Tibial nerve (tissue), 4 donors: ENCODE measurements at regions not wholly inside any gene's neighbourhood (a gene's known extent, or its start where the extent isn't known, plus 50 kb on each side); places are given as distances from the start of the nearest gene placed in this dataset.
"Not testable (repeated sequence)": the region's sequence is repeated elsewhere in the genome, so short reads cannot be mapped to it uniquely, and the experiment has no call there.

Experiments used
- DNase-seq, 2 donors: peaks; one replicate each; pipeline ENCODE4 v3.0.0-alpha.2; 2019; ENCODE audit warnings: low spot score in 2 of 2
- H3K27ac ChIP-seq, 4 donors: fragments of 200-600 bp; sonication (generic) in 3 of 4; one replicate each; pipeline ENCODE4 v1.5.1; 2017 to 2019; ENCODE audit warnings: mild to moderate bottlenecking in 1 of 4
- H3K27me3 ChIP-seq, 2 donors: fragments of 200-600 bp; sonication (generic) in 1 of 2; one replicate each; pipeline versions ENCODE4 v1.5.1 to v1.6.0; 2017 to 2019
- H3K36me3 ChIP-seq, 3 donors: fragments of 200-600 bp; sonication (generic); one replicate each; pipeline ENCODE4 v1.5.1; 2018 to 2019
- H3K4me1 ChIP-seq, 4 donors: fragments of 200-600 bp; sonication (generic) in 3 of 4; one replicate each; pipeline ENCODE4 v1.5.1; 2017 to 2019
- H3K4me3 ChIP-seq, 4 donors: fragments of 200-600 bp; sonication (generic) in 3 of 4; one replicate each; pipeline ENCODE4 v1.5.1; 2017 to 2019; ENCODE audit warnings: mild to moderate bottlenecking in 1 of 4, moderate library complexity in 1 of 4
- H3K9me3 ChIP-seq, 4 donors: fragments of 200-600 bp; sonication (generic) in 3 of 4; one replicate each; pipeline ENCODE4 v1.5.1; 2017 to 2019
- WGBS, 2 donors: methylation state at CpG; one replicate each; pipeline ENCODE4 v1.1.5; 2018; 5-methylcytosine and 5-hydroxymethylcytosine counted together

- not testable (repeated sequence) for H3K9me3 ChIP-seq, H3K36me3 ChIP-seq, H3K27ac ChIP-seq, H3K27me3 ChIP-seq, H3K4me1 ChIP-seq, DNase-seq, H3K4me3 ChIP-seq
- 88 to 96% methylated on average over 4 of the region's 4 CpGs for WGBS, 2 donors
Observed at GRCh38 chr2:87640961-87641563, 106.8 kb upstream of the PLGLB2 start.

DNA sequence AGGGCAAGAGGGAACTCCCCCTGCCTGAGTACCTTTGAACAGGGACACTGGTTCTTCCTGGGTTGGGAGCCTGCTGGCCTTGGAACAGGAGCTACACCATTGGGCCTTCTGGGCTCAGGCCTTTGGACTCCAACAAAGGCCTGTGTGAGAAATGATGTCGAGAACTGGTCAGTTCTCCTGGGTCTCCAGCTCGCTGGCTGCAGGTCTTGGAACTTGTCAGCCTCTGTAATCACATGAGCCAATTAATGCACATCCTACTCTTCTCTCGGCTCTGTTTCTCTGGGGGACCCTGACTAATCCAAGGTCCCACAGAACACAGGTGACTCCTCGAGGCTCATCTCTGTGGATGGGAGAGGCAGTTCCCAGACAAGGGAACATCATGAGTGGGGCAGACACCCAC lies 104.7 kb upstream of the PLGLB2 start:
- H3K4me1 ChIP-seq, H3K27me3 ChIP-seq, H3K9me3 ChIP-seq, H3K4me3 ChIP-seq, H3K36me3 ChIP-seq, H3K27ac ChIP-seq, DNase-seq: not testable (repeated sequence)
- 90 to 100% methylated on average over 2 to 4 of the region's 4 CpGs for WGBS, 2 donors

GRCh38 chr2:87647737-87648498 lies 100.0 kb upstream of the PLGLB2 start:
- not testable (repeated sequence) for H3K27ac ChIP-seq, H3K9me3 ChIP-seq, H3K27me3 ChIP-seq, H3K4me3 ChIP-seq, H3K36me3 ChIP-seq, DNase-seq, H3K4me1 ChIP-seq
- WGBS, 2 donors, result 54 to 66% methylated on average over 2 to 3 of the region's 5 CpGs

DNA sequence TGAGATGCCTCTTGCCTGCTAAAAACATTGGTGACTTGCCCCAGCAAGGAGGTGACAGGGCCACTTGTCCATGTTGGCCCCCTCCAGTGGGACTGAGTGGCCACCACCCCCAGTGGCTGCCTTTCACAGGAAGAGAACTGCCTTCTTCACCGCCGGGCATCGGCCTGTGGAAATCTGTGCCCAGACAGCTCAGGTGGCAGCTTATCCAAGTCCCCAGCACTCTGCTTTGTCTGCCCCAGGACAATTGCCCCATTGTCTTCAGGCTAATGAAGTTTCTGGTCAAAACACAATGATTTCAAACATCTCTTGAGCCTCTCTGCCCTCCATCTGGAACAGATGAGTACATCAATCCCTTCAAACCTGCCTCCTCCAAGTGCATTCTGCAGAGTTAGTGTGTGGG lies 99.1 kb upstream of the PLGLB2 start:
- H3K9me3 ChIP-seq, H3K27ac ChIP-seq, H3K27me3 ChIP-seq, H3K4me1 ChIP-seq, DNase-seq, H3K4me3 ChIP-seq, H3K36me3 ChIP-seq: not testable (repeated sequence)
- no CpG with 5 or more reads among the region's 3 CpGs for WGBS, 2 donors

DNA sequence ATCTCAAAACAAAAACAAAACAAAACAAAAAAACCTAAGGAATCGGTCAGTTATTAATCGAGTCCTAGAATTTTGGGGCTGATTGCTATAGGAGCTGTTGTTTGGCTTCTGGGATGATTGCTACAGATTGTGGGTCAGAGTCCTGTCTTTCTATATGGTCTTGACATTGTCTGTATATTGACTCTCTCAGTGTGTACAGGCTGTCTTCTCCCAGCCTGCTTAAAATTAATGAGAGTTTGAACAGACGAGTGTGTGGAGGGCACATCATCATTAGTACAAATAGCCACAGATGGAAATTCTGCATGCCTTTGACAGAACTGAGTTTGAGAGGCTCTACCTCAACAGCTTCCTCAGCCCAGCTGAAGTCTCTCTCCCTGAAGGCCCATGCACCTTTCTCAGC lies 98.0 kb upstream of the PLGLB2 start:
- H3K27me3 ChIP-seq, H3K36me3 ChIP-seq, H3K27ac ChIP-seq, H3K4me3 ChIP-seq, H3K4me1 ChIP-seq, DNase-seq, H3K9me3 ChIP-seq: not testable (repeated sequence)
- WGBS, 2 donors, result 92 to 98% methylated on average over 3 of the region's 3 CpGs

DNA sequence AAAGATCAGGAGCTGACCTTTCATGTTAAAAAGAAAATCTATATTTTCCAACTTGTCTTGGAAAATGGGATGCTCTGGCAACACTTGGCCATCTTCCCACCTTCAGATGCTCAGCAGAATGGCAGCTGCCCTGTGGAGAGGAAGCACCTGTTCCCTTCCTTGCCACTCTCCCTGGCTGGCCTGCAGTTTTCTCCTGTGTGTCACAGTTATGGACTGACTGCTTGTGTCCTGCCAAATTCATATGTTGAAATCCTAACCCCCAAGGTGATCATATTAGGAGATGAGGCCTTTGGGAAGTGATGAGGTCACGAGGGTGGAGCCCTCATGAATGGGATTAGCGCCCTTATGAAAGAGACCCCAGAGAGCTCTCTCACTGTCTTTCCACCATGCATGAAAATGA lies 97.0 kb upstream of the PLGLB2 start:
- H3K4me1 ChIP-seq, H3K4me3 ChIP-seq, DNase-seq, H3K27ac ChIP-seq, H3K36me3 ChIP-seq, H3K27me3 ChIP-seq, H3K9me3 ChIP-seq: not testable (repeated sequence)
- 83 to 100% methylated on average over 1 to 2 of the region's 2 CpGs for WGBS, 2 donors

DNA sequence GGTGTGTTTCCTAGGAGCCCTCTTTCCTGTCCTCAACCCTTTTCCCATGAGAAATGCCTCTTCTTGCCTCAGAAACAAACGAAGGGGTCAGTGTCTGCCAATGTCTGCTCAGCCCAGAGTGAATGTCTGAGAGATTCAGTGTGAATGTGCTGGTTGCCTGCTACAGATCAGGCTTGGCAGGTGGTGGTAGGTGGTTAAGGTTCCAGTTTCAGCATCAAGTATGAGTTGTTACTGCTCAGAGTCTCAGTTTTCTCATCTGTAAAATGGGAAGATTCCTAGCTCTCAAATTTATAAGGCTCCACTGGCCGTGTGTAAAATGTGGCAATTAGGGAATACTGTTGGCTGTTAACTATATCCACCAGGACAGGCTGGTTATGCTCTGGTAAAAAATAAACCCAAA lies 96.3 kb upstream of the PLGLB2 start:
- DNase-seq, H3K27me3 ChIP-seq, H3K27ac ChIP-seq, H3K4me1 ChIP-seq, H3K4me3 ChIP-seq, H3K36me3 ChIP-seq, H3K9me3 ChIP-seq: not testable (repeated sequence)
- WGBS, 2 donors, result 92 to 100% methylated on average over 2 of the region's 2 CpGs

GRCh38 chr2:87653373-87653772 lies 94.5 kb upstream of the PLGLB2 start:
- H3K4me1 ChIP-seq, H3K4me3 ChIP-seq, H3K27me3 ChIP-seq: not testable (repeated sequence)

DNA sequence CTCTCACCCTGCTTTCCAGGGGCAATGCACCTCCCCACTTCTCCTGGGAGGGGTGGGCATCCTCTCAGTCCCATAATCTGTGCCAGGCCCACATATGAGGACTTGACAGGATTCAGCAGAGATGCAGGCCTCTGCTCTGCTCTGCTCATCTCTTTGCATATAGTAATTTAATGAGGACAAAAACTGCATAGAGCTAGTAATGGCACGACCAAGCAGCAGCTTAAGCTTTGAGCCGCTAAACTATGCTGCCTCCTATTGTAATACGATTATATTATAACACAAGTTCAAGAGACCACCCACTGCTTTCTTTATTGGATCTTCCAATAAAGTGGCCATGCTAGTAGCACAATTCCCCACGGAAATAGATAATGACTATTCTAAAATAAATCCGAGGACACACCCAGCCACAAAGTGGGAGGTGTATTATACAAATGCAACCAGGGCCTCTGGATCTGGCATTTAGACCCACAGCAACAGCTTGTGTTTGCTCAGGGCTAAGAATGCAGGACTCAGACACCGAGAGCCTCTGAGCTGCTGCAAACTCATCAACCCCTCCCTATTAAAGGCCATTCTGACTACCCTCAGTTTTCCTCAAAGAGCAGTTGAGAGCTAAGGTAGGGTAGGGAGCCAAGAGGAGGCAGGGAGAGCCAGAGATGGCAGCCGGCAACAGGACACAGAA lies 93.6 kb upstream of the PLGLB2 start:
- not testable (repeated sequence) for H3K27ac ChIP-seq, H3K9me3 ChIP-seq, H3K36me3 ChIP-seq, H3K4me1 ChIP-seq, H3K27me3 ChIP-seq, H3K4me3 ChIP-seq, DNase-seq
- 57 to 58% methylated on average over 6 to 7 of the region's 7 CpGs for WGBS, 2 donors

More at GRCh38 chr2:87653373-87653772, 94.5 kb upstream of the PLGLB2 start:
- H3K27ac ChIP-seq, H3K36me3 ChIP-seq, H3K9me3 ChIP-seq, DNase-seq: not testable (repeated sequence)

DNA sequence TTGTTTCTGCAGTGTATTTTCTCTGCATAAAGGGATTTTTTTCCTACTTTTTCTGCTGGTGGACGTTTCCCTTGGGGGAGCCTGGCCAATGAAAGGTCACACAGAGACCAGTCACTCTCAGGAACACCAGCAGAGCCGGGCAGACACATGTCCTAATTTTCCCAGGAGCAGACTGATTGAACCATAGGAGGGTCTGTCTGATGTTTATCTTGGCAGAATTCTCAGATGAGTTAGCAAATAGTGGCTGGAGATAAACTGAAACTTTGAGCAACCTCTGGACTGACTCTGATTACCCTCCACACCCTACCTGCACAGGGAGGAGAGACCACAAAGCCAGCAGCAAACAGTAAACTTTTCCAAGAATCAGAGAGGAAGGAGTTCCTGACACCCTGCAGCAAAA lies 90.0 kb upstream of the PLGLB2 start:
- H3K4me3 ChIP-seq, DNase-seq, H3K27ac ChIP-seq, H3K27me3 ChIP-seq, H3K36me3 ChIP-seq, H3K4me1 ChIP-seq, H3K9me3 ChIP-seq: not testable (repeated sequence)
- WGBS, 2 donors, result 51 to 56% methylated on average over 2 of the region's 2 CpGs

DNA sequence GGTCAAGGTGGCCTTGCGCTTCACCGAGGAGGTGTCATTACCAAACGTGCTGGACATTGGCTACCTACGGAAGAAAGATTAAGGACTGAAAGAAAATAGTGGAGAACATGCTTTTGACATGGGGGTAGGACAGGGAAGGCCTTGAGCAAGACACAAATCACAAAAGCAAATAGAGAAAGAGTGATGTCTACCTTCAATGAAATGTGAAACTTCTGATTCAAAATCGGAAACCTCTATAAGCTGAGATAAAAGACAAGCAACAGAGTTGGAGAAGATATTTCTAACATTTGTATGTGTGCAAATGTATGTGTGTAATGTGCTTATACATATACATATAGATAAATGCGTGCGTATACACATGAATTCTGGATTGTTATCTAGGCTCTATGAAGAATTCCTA lies 89.5 kb upstream of the PLGLB2 start:
- H3K4me1 ChIP-seq, H3K4me3 ChIP-seq, H3K27me3 ChIP-seq, H3K9me3 ChIP-seq, H3K27ac ChIP-seq, DNase-seq, H3K36me3 ChIP-seq: not testable (repeated sequence)
- 100% methylated on average over 2 of the region's 7 CpGs; no CpG with 5 or more reads in 1 of the 2 donors for WGBS, 2 donors

DNA sequence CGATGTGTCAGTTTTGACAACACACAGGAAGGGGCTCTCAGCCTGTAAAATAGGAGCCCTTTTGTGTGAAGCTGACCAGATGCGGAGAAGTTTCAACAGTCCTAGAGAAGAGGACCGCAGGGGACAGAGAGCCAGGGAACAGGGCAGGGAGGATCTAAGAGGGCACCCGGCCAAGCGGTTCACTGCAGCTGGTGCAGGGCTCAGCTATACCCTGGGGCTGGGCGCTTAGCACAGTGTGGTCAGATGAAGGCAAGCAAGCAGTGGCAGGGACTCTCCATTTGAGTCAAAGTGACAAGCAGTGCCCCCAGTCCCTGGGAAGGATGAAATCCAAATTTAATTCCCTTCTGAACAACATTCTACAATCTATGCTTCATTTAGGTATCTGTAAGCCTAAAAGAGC lies 88.9 kb upstream of the PLGLB2 start:
- DNase-seq, result not testable (repeated sequence)

DNA sequence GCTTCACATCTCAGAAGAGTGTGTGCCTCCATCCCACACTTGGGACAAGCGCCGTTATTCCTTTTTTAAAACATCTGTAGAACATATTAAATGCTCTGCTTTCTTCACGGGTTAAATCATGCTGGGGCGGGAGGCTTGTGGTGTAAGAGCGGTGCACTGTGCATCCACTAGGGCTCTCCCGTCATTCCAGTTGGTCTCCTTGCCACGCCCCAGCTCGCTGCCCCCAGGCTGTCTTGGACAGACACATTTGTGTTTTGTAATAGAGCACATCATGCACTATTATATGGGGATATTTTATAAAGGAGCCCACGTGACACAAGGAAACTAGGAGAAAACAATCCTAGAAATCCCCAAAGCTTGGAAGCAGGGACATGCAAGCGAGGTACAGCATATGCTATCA lies 87.7 kb upstream of the PLGLB2 start:
- WGBS, 2 donors, result 89 to 97% methylated on average over 5 to 6 of the region's 10 CpGs
- H3K27ac ChIP-seq, H3K4me3 ChIP-seq, H3K36me3 ChIP-seq, DNase-seq, H3K9me3 ChIP-seq, H3K4me1 ChIP-seq, H3K27me3 ChIP-seq: not testable (repeated sequence)

More for the DNA sequence above, 88.9 kb upstream of the PLGLB2 start:
- H3K36me3 ChIP-seq, H3K4me1 ChIP-seq, H3K4me3 ChIP-seq, H3K9me3 ChIP-seq, H3K27me3 ChIP-seq, H3K27ac ChIP-seq: not testable (repeated sequence)
- WGBS, 2 donors, result 63 to 76% methylated on average over 6 of the region's 6 CpGs
